ENCODE measurements at regions not wholly inside any gene's neighbourhood (a gene's known extent, or its start where the extent isn't known, plus 50 kb on each side); places are given as distances from the start of the nearest gene placed in this dataset.
A peak's percentile ranks its signal among the peaks of the same experiment; 100 is the strongest.

DNA sequence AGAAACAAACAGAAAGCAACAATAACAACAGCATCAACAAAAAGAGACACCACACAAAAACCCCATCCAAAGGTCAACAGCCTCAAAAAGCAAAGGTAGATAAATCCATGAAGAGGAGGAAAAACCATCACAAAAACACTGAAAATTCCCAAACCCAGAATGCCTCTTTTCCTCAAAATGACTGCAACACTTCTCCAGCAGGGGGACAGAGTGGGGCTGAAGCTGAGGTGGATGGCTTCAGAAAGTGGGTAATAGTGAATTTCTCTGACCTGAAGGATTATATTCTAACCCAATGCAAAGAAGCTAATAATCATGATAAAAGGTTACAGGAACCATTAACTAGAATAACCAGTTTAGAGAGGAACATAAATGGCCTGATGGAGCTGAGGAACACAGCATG, 888.2 kb downstream of the RAB28 start:
- FAIRE-seq (no peak), DNase-seq (no peak)
- H3K4me1 ChIP-seq (ENCODE audit: control insufficient read depth in 3 of 3, insufficient read depth in 2 of 3, low read depth in 1 of 3, low read length in 2 of 3), result no peaks in the 10 kb centered on the region

DNA sequence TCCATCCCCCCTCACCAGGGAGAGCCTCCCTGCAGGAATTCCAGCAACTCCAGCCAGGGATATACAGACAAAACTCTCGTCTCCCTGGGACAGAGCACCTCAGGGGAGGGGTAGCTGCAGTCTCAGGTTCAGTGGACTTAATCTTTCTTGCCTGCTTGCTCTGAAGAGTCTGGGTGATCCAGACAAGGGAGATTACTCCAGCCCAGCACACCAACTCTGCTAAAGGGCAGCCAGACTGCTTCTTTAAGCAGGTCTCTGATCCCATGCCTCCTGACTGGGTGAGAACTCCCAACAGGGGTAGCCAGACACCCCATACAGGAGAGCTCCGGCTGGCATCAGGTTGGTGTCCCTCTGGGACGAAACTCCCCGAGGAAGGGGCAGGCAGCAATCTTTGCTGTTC, 888.7 kb downstream of the RAB28 start:
- H3K4me3 ChIP-seq (ENCODE audit: low read depth in 1 of 3, low read length in 3 of 3), result no peak overlapping the region
- no peaks in the 10 kb centered on the region for H3K4me1 ChIP-seq (ENCODE audit: control insufficient read depth in 3 of 3, insufficient read depth in 2 of 3, low read depth in 1 of 3, low read length in 2 of 3)
- DNase-seq (no peak), FAIRE-seq (no peak)
- no peaks in the 10 kb centered on the region for H3K36me3 ChIP-seq (ENCODE audit: control insufficient read depth in 3 of 3, insufficient read depth in 2 of 3, low read depth in 1 of 3, low read length in 3 of 3)
- H3K27ac ChIP-seq (ENCODE audit: low read depth in 1 of 3, low read length in 2 of 3), result no peak overlapping the region
- no peaks in the 10 kb centered on the region for H3K27me3 ChIP-seq (ENCODE audit: control insufficient read depth in 3 of 3, insufficient read depth in 3 of 3, low read length in 3 of 3)
- 71 to 79% (median 76%) methylated on average over 4 of the region's 4 CpGs for WGBS, 3 donors
- peaks cover 0 to 7% of the 10 kb centered on the region in 2 donors for H3K9me3 ChIP-seq (ENCODE audit: control insufficient read depth in 2 of 2, insufficient read depth in 1 of 2, low read depth in 1 of 2, low read length in 1 of 2)

More for the DNA sequence above, 888.2 kb downstream of the RAB28 start:
- Histone ChIP-seq H3K36me3 (ENCODE audit: control insufficient read depth in 3 of 3, insufficient read depth in 2 of 3, low read depth in 1 of 3, low read length in 3 of 3) (no peaks in the 10 kb centered on the region), H3K27ac (ENCODE audit: low read depth in 1 of 3, low read length in 2 of 3) (no peak overlapping the region), H3K27me3 (ENCODE audit: control insufficient read depth in 3 of 3, insufficient read depth in 3 of 3, low read length in 3 of 3) (no peaks in the 10 kb centered on the region), H3K4me3 (ENCODE audit: low read depth in 1 of 3, low read length in 3 of 3) (no peak overlapping the region), H3K9me3 (ENCODE audit: control insufficient read depth in 2 of 2, insufficient read depth in 1 of 2, low read depth in 1 of 2, low read length in 1 of 2) (peaks cover 0 to 7% of the 10 kb centered on the region in 2 donors)

DNA sequence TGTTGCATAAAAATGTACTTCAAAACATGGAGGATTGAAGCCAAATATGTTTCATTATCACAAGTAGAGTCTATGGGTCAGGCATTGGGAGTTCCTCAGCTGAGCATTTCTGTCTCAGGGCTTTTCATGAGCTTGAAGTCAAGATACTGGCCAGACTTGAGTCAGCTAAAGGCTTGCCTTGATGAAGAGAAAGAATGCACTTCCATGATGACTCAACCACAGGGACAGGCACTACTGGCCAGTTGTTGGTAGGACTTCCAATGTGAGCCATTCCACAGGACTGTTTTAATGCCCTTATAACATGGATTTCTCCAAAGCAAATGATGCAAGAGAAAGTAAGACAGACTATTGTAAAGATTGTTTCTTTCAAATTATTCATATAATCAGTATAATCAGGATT, 895.6 kb downstream of the RAB28 start:
- FAIRE-seq, result no peak
- no peaks in the 10 kb centered on the region for H3K36me3 ChIP-seq (ENCODE audit: control insufficient read depth in 3 of 3, insufficient read depth in 2 of 3, low read depth in 1 of 3, low read length in 3 of 3)
- peaks cover 0 to 4% of the 10 kb centered on the region in 2 donors for H3K9me3 ChIP-seq (ENCODE audit: control insufficient read depth in 2 of 2, insufficient read depth in 1 of 2, low read depth in 1 of 2, low read length in 1 of 2)
- no peak overlapping the region for H3K27ac ChIP-seq (ENCODE audit: low read depth in 1 of 3, low read length in 2 of 3)
- DNase-seq, result no peak
- H3K4me1 ChIP-seq (ENCODE audit: control insufficient read depth in 3 of 3, insufficient read depth in 2 of 3, low read depth in 1 of 3, low read length in 2 of 3), result no peaks in the 10 kb centered on the region
- no peak overlapping the region for H3K4me3 ChIP-seq (ENCODE audit: low read depth in 1 of 3, low read length in 3 of 3)
- H3K27me3 ChIP-seq (ENCODE audit: control insufficient read depth in 3 of 3, insufficient read depth in 3 of 3, low read length in 3 of 3), result no peaks in the 10 kb centered on the region

DNA sequence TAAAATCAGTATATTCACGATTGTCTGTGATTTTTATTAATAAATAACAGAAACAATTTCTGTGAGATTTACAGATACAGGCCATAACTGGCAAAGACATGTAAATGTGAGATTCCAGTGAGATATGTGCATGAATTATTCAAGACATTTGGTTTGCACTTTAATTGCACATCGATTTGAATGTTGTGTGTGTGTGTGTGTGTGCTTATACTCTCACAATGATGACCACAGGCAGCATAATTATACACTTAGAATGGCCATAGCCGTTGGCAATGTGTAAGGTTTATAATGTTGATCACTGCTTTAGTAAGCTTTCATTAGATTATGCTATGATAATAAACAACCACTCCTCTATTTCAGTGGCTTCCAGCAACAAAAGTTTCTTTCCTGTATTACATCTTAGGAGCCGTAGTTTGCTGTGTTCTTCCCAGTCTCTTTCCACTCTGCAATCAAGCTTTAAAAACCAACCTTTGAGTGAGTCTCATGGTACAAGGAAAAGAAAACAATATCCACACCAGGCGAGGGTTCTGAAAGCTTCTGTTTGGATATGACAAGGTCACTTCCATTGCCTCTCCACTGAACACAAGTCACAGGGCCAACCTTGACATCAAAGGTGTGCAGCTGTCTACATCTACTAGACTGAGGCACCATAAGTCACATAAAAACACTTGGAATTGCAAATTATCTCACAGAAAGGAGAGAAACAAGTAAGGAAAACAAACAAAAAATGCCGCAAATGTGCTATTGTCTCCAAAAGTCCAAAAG, 897.7 kb downstream of the RAB28 start:
- no peaks in the 10 kb centered on the region for H3K27me3 ChIP-seq (ENCODE audit: control insufficient read depth in 3 of 3, insufficient read depth in 3 of 3, low read length in 3 of 3)
- WGBS, 3 donors, result 64 to 74% (median 65%) methylated on average over 6 of the region's 6 CpGs
- H3K4me3 ChIP-seq (ENCODE audit: low read depth in 1 of 3, low read length in 3 of 3), result no peak overlapping the region
- no peaks in the 10 kb centered on the region for H3K4me1 ChIP-seq (ENCODE audit: control insufficient read depth in 3 of 3, insufficient read depth in 2 of 3, low read depth in 1 of 3, low read length in 2 of 3)
- no peaks in the 10 kb centered on the region for H3K9me3 ChIP-seq (ENCODE audit: control insufficient read depth in 2 of 2, insufficient read depth in 1 of 2, low read depth in 1 of 2, low read length in 1 of 2)
- no peaks in the 10 kb centered on the region for H3K36me3 ChIP-seq (ENCODE audit: control insufficient read depth in 3 of 3, insufficient read depth in 2 of 3, low read depth in 1 of 3, low read length in 3 of 3)
- no peak overlapping the region for H3K27ac ChIP-seq (ENCODE audit: low read depth in 1 of 3, low read length in 2 of 3)
- no peak for FAIRE-seq
- no peak for DNase-seq

DNA sequence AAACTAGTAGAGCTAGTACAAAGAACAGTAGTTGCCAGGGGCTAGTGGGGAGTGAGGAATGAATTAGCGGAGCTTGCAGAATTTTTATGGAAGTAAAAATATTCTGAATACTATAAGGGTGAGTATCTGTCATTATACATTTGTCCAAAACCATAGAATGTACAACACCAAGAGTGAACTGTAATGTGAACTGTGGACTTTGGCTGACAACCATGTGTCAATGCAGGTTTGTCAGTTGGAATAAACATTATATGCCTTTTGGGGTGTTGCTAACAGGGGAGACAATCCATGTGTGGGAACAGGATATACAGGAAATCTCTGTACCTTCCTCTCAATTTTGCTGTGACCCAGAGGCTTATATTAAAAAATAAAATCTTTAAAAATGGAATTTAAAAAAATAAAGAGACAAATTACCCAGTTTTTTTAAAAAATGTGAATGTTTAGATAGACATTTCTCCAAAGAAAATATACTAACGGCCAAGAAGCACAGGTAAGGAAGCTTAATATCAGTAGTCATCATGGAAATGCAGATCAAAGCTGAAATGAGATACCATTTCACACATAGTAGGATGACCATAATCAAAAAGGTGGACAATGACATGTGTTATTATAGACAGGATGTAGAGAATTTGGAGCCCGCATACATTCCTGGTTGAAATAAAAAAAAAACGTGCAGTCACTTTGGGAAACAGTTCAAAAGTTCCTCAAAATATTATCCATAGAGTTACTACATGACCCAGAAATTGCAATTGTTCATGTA, 899.8 kb downstream of the RAB28 start:
- H3K27ac ChIP-seq (ENCODE audit: low read depth in 1 of 3, low read length in 2 of 3), result no peak overlapping the region
- H3K27me3 ChIP-seq (ENCODE audit: control insufficient read depth in 3 of 3, insufficient read depth in 3 of 3, low read length in 3 of 3), result no peaks in the 10 kb centered on the region
- 55 to 72% (median 70%) methylated on average over 4 of the region's 4 CpGs for WGBS, 3 donors
- no peaks in the 10 kb centered on the region for H3K4me1 ChIP-seq (ENCODE audit: control insufficient read depth in 3 of 3, insufficient read depth in 2 of 3, low read depth in 1 of 3, low read length in 2 of 3)
- no peaks in the 10 kb centered on the region for H3K9me3 ChIP-seq (ENCODE audit: control insufficient read depth in 2 of 2, insufficient read depth in 1 of 2, low read depth in 1 of 2, low read length in 1 of 2)
- H3K4me3 ChIP-seq (ENCODE audit: low read depth in 1 of 3, low read length in 3 of 3), result no peak overlapping the region
- FAIRE-seq (no peak), DNase-seq (peak in 1 of 2 donors; percentile 20)
- no peaks in the 10 kb centered on the region for H3K36me3 ChIP-seq (ENCODE audit: control insufficient read depth in 3 of 3, insufficient read depth in 2 of 3, low read depth in 1 of 3, low read length in 3 of 3)

DNA sequence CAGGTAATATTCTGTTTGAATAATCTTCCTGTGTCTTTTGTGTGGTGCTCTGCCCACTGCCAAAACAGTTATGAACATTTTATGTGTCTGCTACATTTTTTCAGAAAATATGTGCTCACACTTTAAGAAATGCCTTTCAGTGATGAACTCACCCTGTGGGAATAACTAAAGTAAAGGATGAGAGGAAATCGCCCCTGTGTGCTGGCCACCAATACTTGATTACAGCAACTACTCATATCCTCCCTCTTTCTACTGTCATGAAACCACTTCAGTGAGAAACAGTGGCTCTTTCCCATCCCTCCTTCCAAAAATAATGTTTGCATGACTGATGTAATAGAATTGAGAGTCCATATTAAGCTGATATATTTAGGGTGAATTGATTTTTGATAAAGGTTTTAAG, 900.9 kb downstream of the RAB28 start:
- FAIRE-seq (no peak), DNase-seq (no peak)
- Histone ChIP-seq H3K27ac (ENCODE audit: low read depth in 1 of 3, low read length in 2 of 3) (no peak overlapping the region), H3K4me1 (ENCODE audit: control insufficient read depth in 3 of 3, insufficient read depth in 2 of 3, low read depth in 1 of 3, low read length in 2 of 3) (no peaks in the 10 kb centered on the region), H3K9me3 (ENCODE audit: control insufficient read depth in 2 of 2, insufficient read depth in 1 of 2, low read depth in 1 of 2, low read length in 1 of 2) (no peaks in the 10 kb centered on the region), H3K4me3 (ENCODE audit: low read depth in 1 of 3, low read length in 3 of 3) (no peak overlapping the region), H3K36me3 (ENCODE audit: control insufficient read depth in 3 of 3, insufficient read depth in 2 of 3, low read depth in 1 of 3, low read length in 3 of 3) (no peaks in the 10 kb centered on the region), H3K27me3 (ENCODE audit: control insufficient read depth in 3 of 3, insufficient read depth in 3 of 3, low read length in 3 of 3) (no peaks in the 10 kb centered on the region)
- WGBS, 3 donors, result 64 to 73% (median 71%) methylated on average over 1 of the region's 1 CpG

DNA sequence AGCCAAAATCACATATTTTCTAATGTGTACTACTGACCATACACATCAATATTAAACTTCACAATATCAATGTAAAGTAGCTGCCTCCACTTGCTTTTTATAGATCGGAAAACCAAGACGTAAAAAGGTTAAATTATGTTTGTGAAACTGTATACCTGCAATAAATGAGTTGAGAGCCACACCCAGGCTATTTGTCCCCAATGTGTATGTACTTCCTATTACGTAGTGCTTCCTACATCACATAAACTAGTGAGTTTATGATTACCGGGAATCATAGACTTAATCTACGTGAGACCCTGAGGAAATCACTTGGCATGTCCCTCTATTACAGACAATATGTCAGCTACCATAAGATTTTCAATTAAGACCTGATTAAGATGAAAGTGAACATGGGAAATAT, 903.4 kb downstream of the RAB28 start:
- FAIRE-seq (no peak), DNase-seq (no peak)
- Histone ChIP-seq H3K9me3 (ENCODE audit: control insufficient read depth in 2 of 2, insufficient read depth in 1 of 2, low read depth in 1 of 2, low read length in 1 of 2) (no peaks in the 10 kb centered on the region), H3K27me3 (ENCODE audit: control insufficient read depth in 3 of 3, insufficient read depth in 3 of 3, low read length in 3 of 3) (no peaks in the 10 kb centered on the region), H3K4me1 (ENCODE audit: control insufficient read depth in 3 of 3, insufficient read depth in 2 of 3, low read depth in 1 of 3, low read length in 2 of 3) (no peaks in the 10 kb centered on the region), H3K36me3 (ENCODE audit: control insufficient read depth in 3 of 3, insufficient read depth in 2 of 3, low read depth in 1 of 3, low read length in 3 of 3) (no peaks in the 10 kb centered on the region), H3K27ac (ENCODE audit: low read depth in 1 of 3, low read length in 2 of 3) (no peak overlapping the region), H3K4me3 (ENCODE audit: low read depth in 1 of 3, low read length in 3 of 3) (no peak overlapping the region)
- 62 to 82% (median 73%) methylated on average over 5 of the region's 5 CpGs for WGBS, 3 donors

DNA sequence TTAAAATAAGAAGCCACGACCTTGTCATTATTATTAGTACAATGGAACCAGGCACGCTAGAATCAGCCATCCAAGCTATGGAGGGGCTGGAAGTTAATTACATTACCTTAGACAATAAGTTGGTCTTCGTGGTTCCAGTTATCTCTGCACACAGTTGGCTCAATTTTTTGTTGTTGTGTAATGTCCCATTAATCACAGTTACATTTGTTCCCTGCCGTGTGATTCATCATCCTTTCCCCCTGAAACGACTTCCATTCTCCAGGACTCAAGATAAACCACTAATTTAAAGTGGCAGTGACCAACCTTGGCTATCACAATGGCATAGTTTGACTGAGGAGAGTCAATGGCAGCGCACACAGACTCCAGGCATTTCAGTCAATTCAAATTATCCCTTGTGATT, 905.0 kb downstream of the RAB28 start:
- H3K4me1 ChIP-seq (ENCODE audit: control insufficient read depth in 3 of 3, insufficient read depth in 2 of 3, low read depth in 1 of 3, low read length in 2 of 3), result no peaks in the 10 kb centered on the region
- no peaks in the 10 kb centered on the region for H3K9me3 ChIP-seq (ENCODE audit: control insufficient read depth in 2 of 2, insufficient read depth in 1 of 2, low read depth in 1 of 2, low read length in 1 of 2)
- no peaks in the 10 kb centered on the region for H3K36me3 ChIP-seq (ENCODE audit: control insufficient read depth in 3 of 3, insufficient read depth in 2 of 3, low read depth in 1 of 3, low read length in 3 of 3)
- H3K27me3 ChIP-seq (ENCODE audit: control insufficient read depth in 3 of 3, insufficient read depth in 3 of 3, low read length in 3 of 3), result no peaks in the 10 kb centered on the region
- no peak for DNase-seq
- H3K27ac ChIP-seq (ENCODE audit: low read depth in 1 of 3, low read length in 2 of 3), result no peak overlapping the region
- no peak for FAIRE-seq
- WGBS, 3 donors, result 33 to 38% (median 35%) methylated on average over 6 of the region's 6 CpGs
- H3K4me3 ChIP-seq (ENCODE audit: low read depth in 1 of 3, low read length in 3 of 3), result no peak overlapping the region

Data from small intestine (tissue), 7 donors.